HG03460 (cell line): ENCODE measurements at regions not wholly inside any gene's neighbourhood (a gene's known extent, or its start where the extent isn't known, plus 50 kb on each side); places are given as distances from the start of the nearest gene placed in this dataset.
"Not testable (repeated sequence)": the region's sequence is repeated elsewhere in the genome, so short reads cannot be mapped to it uniquely, and the experiment has no call there.

Experiments used
- ATAC-seq: cut with Tn5 transposase; IDR thresholded peaks from one replicate; pipeline ENCODE4 v1.9.1; 2021; ENCODE audit not compliant: unreplicated experiment

GRCh38 chr5:12623408-12623807, 719.2 kb upstream of the CTNND2 start:
- no peak for ATAC-seq

- ATAC-seq = no peak
Observed at GRCh38 chr5:12616093-12616492, 711.8 kb upstream of the CTNND2 start.

- no peak for ATAC-seq
Observed at GRCh38 chr5:12615141-12615820, 711.0 kb upstream of the CTNND2 start.

- no peak for ATAC-seq
Observed at GRCh38 chr5:12614608-12615007, 710.4 kb upstream of the CTNND2 start.

- ATAC-seq = no peak
Observed at GRCh38 chr5:12611132-12611531, 706.9 kb upstream of the CTNND2 start.

GRCh38 chr5:12607817-12608216, 703.6 kb upstream of the CTNND2 start:
- ATAC-seq = not testable (repeated sequence)

- ATAC-seq = no peak
Observed at GRCh38 chr5:12592228-12592627, 688.0 kb upstream of the CTNND2 start.

GRCh38 chr5:12586406-12586805, 682.2 kb upstream of the CTNND2 start:
- no peak for ATAC-seq

GRCh38 chr5:12578803-12579202, 674.6 kb upstream of the CTNND2 start:
- ATAC-seq = not testable (repeated sequence)

- not testable (repeated sequence) for ATAC-seq
Observed at GRCh38 chr5:12576953-12577352, 672.7 kb upstream of the CTNND2 start.

- ATAC-seq = not testable (repeated sequence)
Observed at GRCh38 chr5:12574298-12575093, 670.2 kb upstream of the CTNND2 start.

GRCh38 chr5:12573916-12574297, 669.7 kb upstream of the CTNND2 start:
- not testable (repeated sequence) for ATAC-seq

- no peak for ATAC-seq
Observed at GRCh38 chr5:12570688-12571087, 666.4 kb upstream of the CTNND2 start.

- ATAC-seq = no peak
Observed at GRCh38 chr5:12566441-12566840, 662.2 kb upstream of the CTNND2 start.

GRCh38 chr5:12557012-12557411, 652.8 kb upstream of the CTNND2 start:
- ATAC-seq = no peak

GRCh38 chr5:12526113-12526512, 621.9 kb upstream of the CTNND2 start:
- no peak for ATAC-seq

GRCh38 chr5:12522116-12522515, 617.9 kb upstream of the CTNND2 start:
- no peak for ATAC-seq

- ATAC-seq = not testable (repeated sequence)
Observed at GRCh38 chr5:12504983-12505382, 600.7 kb upstream of the CTNND2 start.

- no peak for ATAC-seq
Observed at GRCh38 chr5:12488161-12488560, 583.9 kb upstream of the CTNND2 start.

GRCh38 chr5:12480487-12480886, 576.2 kb upstream of the CTNND2 start:
- no peak for ATAC-seq

GRCh38 chr5:12477554-12477953, 573.3 kb upstream of the CTNND2 start:
- no peak for ATAC-seq

- ATAC-seq = no peak
Observed at GRCh38 chr5:12467799-12468198, 563.6 kb upstream of the CTNND2 start.
